ENCODE measurements at regions not wholly inside any gene's neighbourhood (a gene's known extent, or its start where the extent isn't known, plus 50 kb on each side); places are given as distances from the start of the nearest gene placed in this dataset.
"Not testable (repeated sequence)": the region's sequence is repeated elsewhere in the genome, so short reads cannot be mapped to it uniquely, and the experiment has no call there.

DNA sequence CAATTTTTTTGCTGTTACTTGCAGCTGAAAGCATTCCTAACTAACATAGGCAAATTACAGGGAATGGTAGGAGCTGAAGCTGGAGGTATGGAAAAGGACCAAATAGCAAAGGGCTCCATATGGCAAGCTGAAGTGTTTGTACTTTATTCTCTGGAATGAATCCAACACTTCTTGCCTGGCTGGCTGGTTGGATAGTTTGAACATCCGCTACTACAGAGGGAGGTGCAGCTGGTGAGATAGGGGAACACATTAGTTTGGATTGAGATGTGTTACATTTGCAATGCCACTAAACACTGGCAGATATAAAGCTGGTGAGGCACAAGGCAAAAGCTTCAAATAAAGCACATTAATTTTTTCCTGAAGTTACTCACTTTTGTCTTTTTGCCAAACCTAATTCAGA lies 291.5 kb downstream of the SP3 start:
- DNase-seq, result no peak

- no peak for DNase-seq
Observed at GRCh38 chr2:173676647-173677046, 288.5 kb downstream of the SP3 start.

GRCh38 chr2:173678186-173678585 lies 287.0 kb downstream of the SP3 start:
- DNase-seq, result no peak

DNA sequence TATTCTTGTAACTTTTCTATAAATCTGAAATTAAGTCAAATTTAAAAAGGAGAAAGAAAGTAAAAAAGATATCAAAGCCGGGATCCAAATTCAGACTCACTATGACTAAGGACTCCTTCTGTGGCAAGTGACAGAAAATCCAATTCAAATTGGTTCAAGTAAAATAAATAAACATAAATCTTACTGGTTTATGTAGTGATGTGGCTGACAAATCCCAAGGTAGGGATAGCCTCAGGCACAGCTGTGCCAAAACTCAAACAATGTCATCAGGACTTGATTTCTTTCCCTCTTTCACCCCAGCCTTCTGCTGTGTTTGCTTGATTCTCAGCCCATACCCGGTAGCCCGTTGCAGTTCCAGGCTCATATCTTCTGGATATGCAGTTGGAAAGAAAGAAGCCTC lies 284.6 kb downstream of the SP3 start:
- no peak for DNase-seq

- DNase-seq, result no peak
Observed at GRCh38 chr2:173681881-173682650, 283.1 kb downstream of the SP3 start.

GRCh38 chr2:173684896-173685459 lies 280.2 kb downstream of the SP3 start:
- no peak for DNase-seq

- no peak for DNase-seq
Observed at GRCh38 chr2:173690349-173690748, 274.8 kb downstream of the SP3 start.

GRCh38 chr2:173692068-173692467 lies 273.1 kb downstream of the SP3 start:
- no peak for DNase-seq

- no peak for DNase-seq
Observed at GRCh38 chr2:173693044-173693589, 272.1 kb downstream of the SP3 start.

DNA sequence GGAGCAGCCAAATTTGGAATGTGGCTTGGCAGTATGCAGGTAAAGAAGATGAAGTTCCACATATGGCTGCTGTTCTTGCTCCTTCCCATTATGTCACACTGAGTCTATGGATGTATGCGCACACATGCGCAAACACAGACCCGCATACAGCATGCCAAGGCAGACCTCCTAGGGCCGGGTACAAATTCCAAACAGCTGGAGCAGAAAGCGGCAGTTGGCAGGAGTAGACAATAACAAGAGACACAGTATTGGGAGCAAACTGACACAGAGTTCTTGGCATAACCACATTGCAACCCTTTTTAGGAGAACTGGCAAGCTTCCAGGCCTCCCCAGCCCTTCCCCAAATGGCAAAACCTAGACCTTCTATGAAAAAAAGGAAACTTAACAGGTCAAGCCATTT lies 268.9 kb downstream of the SP3 start:
- no peak for DNase-seq

DNA sequence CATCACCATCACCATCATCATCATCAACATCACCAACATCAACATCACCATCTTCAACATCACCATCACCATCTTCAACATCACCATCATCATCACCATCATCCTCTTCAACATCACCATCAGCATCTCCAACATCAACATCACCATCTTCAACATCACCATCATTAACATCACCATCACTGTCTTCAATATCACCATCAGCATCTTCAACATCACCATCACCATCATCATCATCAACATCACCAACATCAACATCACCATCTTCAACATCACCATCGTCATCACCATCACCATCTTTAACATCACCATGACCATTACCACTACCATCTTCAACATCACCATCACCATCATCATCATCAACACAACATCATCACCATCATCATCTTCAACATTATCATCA lies 267.2 kb downstream of the SP3 start:
- no peak for DNase-seq

DNA sequence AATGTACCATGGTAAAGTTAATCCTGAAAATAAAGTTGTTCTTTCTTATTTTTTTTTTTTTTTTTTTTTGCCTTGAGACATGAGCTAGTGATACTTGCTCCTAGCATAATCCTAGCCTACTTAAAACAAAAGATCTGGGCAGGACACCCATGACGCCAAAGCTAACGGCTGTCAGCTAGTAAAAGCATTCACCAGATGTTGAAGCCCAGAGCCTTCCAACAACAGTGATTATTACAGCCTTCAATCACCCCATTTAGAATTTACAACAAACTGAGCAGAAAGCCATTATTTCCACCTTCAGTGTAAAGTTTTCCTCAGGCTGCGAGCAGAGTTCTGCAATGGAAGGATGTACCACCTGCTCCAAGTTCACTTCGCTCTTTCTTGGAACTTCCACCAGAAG lies 259.5 kb downstream of the SP3 start:
- no peak for DNase-seq

DNA sequence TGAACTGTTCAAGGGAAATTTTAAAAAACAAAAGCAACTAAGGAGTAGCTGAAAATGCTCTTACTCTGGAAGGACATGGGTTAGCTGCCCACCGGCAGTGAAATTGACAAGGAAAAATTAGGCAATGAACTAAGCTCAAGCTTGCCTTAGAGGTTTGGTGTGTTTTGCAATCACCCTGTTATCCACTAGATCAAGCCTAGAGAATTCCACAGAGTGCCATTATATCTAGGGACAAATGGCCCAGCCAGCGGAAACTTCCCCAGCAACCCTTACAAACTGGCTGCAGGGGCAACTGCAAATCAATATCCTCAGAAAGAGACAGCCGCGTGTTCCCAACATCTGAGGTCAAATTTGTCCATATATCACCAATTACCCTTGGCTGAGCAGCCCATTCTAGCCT lies 258.2 kb downstream of the SP3 start:
- DNase-seq, result no peak

GRCh38 chr2:173708806-173709205 lies 256.4 kb downstream of the SP3 start:
- DNase-seq, result no peak

- no peak for DNase-seq
Observed at GRCh38 chr2:173711816-173712215, 253.4 kb downstream of the SP3 start.

DNA sequence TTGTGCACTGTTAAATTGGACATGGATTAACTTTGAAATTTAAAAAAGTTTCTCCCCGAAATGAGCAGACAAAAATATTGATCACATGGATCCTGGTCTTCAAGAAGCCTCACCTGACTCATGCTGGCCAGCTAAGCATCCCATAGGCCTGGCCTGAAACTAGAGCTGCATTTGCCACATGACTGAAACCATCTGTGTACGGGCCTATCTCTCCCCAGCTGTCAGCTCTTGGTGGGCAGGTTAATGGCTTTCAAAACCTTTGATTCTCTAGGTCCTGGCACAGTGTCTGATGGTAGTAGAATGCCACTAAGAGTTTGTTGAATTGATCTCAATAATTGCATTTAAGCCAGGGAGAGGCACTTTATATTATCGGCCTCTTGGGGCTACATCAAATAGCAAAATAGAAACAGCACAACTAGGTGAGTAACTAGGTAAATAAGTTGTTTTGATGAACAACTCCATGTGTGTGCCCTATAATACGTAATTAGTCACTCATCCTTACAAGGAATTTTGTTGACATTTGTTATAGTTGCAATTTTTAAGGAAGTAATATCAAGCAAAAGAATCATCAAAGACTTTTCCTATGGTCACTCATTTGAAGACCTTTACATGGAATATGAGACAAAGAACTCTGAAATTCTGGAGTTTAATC lies 251.1 kb downstream of the SP3 start:
- DNase-seq, result no peak

GRCh38 chr2:173715441-173715840 lies 249.7 kb downstream of the SP3 start:
- no peak for DNase-seq

- DNase-seq, result no peak
Observed at GRCh38 chr2:173716458-173717052, 248.6 kb downstream of the SP3 start.

GRCh38 chr2:173719471-173719870 lies 245.7 kb downstream of the SP3 start:
- DNase-seq, result no peak

- no peak for DNase-seq
Observed at GRCh38 chr2:173720306-173720705, 244.9 kb downstream of the SP3 start.

GRCh38 chr2:173734797-173735196 lies 230.4 kb downstream of the SP3 start:
- no peak for DNase-seq

DNA sequence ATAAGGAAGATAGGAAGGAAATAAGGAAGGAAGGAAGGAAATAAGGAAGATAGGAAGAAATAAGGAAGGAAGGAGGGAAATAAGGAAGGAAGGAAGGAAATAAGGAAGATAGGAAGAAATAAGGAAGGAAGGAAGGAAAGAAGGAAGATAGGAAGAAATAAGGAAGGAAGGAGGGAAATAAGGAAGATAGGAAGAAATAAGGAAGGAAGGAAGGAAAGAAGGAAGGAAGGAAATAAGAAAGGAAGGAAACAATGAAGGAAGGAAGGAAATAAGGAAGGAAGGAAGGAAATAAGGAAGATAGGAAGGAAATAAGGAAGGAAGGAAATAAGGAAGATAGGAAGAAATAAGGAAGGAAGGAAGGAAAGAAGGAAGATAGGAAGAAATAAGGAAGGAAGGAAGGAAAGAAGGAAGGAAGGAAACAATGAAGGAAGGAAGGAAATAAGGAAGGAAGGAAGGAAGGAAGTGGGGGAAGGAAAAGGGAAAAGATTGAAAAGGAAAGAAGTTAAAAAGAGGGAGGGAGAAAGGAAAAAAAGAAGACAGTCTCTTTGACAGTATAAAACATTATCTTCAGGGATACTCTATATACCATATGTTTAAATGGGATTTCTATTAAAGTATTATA lies 227.1 kb downstream of the SP3 start:
- not testable (repeated sequence) for DNase-seq

DNA sequence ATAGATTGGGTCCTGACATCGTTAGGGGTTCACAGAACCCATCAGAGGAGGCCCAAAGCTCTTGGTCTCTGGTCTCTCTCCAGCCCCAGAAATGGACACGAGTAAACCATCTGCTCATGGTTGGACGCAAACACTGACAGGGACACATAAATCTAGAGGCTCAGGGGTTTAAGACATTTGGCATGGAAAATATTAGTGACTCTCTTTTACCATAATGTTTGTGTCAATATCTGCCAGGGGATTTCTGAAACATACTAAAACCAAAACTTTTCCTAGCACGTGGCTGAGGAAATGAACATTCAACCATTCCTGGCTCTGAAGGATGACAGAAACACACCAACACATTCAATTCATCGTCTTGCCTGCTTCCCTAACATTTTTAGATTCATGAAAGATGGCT lies 226.2 kb downstream of the SP3 start:
- DNase-seq, result no peak

Measured in SW 1271 (cell line).